Activated CD8-positive, alpha-beta memory T cell treated with anti-CD3 and anti-CD28 coated beads, Interleukin-2, amount 50 U/mL, for 1 hour (primary cell): ENCODE measurements at regions not wholly inside any gene's neighbourhood (a gene's known extent, or its start where the extent isn't known, plus 50 kb on each side); places are given as distances from the start of the nearest gene placed in this dataset.

Experiments
- DNase-seq: peaks from one replicate; pipeline ENCODE4 v3.0.0-alpha.2; 2020; ENCODE audit errors: extremely low read depth

DNA sequence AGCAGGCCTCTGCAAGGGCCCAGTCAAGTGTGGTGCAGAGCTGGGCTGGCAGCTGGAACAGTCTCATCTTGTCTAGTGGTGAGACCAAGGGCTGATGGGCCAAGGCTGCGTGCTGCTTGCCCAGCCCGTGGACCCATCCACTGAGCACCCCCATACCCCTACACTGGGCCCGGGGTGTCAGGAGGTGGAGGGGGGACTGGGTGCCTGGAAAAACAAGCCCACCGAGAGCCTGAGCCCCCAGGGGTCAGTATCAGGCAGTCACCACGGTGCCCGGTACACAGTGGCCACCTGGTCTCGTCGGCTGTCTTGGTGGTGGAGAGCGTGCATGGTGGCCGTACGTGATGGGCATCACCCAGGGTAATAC lies 238.3 kb downstream of the SEC14L1 start:
- no peak for DNase-seq

GRCh38 chr17:77379832-77380231 lies 239.1 kb downstream of the SEC14L1 start:
- no peak for DNase-seq

DNA sequence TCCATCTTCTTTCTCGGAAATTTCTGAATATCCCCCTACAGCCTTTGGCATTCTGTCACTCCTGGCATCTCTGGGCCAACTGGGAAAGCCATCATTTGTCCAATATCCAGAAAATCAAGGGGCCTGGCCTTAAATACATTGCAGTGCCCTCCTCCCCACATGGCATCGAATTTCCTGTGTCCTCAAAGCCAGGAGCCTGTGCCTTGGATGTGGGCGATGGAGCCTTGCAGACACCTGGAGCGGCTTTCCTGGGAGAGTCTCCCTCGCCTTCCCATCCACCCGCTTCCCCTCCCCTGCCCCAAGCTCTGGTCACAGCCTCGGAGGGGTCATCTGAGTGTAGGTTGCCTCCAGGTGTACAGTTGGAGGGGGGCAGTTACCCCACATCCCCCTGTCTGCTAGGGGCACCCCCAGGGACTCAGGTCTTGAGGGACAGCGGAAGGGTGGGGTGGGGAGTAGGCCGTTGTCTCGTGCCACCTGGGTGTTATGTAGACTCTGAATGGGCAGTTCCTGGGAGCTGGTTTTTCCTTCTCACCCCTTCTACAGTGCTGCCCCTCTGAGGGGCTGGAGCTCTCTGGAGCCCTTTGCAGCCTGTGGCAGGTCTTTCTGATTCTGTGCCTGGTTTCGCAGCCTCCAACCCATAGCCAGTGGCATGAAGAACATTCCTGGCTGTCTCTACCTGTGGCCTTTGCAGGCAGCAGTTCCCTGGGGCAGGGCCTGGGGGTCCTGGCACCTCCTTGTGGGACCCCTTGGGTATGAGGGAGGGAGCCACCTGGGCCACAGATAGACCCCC lies 239.8 kb downstream of the SEC14L1 start:
- no peak for DNase-seq

- no peak for DNase-seq
Measured at GRCh38 chr17:77381185-77381700, 240.5 kb downstream of the SEC14L1 start.

DNA sequence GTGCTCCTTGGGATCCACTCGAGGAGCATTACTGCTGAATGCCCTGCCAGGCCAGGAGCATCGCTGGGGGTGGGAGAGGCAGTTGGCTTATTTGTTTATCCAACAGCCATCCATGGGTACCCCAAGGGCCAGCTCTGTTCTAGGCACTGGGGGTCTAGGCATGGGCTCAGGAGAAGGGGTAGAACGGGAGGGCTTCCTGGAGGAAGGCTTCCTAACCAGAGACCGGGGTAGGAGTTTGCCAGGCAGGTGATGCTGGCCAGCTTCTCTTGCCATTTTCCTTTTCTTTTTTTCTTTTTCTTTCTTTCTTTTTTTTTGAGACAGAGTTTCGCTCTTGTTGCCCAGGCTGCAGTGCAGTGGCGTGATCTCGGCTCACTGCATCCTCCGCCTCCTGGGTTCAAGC lies 241.0 kb downstream of the SEC14L1 start:
- no peak for DNase-seq

DNA sequence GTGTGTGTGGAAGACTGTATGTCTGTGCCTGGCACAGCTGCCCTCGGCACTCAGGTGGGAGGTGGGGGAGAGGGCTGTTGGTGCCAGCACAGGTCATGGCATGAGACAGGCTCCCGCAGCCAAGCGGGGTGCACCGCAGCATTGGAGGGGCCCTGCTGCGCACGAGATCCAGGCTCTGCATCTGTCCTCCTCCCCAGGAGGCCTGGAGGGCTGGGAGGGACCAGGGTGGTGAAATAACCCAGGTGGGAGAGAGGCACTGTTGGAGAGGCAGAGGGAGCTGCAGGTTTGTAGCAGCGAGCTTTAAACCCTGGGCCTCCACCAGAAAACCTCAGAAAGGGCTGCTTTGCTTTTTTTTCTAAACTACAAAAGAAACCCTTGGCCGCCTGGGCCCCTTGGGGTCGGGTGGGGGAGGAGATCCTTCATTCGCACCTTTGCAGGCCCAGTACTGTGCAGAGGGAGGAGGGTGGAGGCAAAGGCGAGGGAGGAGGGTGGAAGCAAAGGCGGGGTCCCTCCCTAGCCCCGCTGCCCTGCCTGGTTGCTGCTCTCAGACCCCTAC lies 241.7 kb downstream of the SEC14L1 start:
- DNase-seq = no peak

GRCh38 chr17:77382966-77383612 lies 242.3 kb downstream of the SEC14L1 start:
- no peak for DNase-seq

DNA sequence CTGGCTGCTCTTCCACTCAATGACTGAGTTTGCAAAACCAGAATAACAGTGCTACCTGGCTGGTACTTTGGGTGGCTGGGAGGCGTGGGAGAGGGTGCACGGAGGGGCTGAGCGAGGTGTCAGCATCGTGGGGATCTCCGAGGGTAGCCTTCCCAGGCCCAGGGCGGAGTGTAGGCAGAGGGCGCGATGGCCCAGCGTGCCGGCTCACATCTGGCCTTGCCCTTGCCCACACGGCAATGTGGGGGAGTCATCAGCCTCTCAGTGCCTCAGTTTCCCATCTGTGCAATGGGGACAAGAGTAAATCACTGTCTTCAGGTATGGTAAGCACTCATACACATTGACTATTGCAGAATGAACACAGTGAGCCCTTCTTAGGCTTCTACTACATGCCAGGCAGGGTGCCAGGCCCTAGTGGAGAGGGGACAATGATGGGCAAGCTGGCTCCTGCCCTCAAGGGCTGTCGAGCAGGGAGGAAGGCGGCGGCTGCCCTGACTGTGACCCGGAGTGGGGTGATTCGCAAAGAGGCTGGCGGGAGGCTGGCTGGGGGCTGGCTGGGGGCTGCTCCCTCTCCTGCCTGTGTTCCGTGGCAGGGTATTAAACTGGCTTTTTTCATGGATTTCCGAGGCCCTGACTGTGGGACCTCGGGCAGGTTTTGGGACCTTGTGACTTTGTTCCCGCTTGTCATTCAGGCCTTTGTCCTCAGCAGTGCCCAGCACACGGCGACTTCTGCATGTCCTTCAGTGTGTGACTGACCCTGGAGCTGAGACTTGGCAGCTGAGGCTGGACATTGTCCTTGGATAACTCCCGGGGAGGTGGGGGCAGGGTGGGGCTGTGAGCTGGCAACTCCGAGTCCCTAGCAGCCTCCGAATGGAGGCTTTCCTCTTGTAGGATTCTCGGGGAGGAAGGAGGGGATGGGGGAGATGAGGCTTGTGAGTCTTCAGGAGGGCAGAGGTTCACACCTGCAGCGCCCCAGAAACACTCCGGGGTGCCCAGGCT lies 243.1 kb downstream of the SEC14L1 start:
- DNase-seq = no peak

GRCh38 chr17:77385750-77386501 lies 245.2 kb downstream of the SEC14L1 start:
- no peak for DNase-seq

DNA sequence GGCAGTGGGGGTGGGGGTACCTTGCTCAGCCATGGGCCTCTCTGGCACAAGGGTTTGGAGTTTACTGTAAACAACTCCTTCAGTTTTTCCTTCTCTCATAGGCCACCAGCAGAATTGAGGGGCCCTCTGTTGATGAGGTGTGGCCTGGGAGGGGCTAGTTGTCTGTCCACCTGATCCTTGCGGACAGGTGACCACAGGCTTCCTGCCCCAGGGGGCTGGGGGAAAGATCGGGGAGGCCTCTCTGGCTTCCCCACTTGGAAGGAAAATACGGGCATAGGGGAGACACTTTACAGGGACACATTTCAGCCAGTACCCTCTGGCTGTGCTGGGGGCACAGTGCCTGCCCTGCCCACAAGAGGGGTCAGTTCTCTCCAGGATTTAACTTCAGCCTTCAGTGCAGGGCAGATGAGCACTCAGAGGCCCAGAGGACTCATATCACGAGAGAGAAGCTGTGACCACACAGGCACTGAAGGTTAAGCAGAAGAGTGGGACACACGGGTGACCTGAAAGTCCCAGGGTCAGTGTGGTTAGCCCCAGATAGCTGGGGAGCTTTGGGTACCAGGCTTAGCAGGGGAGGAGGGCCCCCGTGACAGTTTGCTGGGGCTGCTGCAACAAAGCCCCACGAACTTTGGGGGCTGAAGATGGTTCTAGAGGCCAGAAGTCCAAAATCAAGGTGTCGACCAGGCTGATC lies 245.9 kb downstream of the SEC14L1 start:
- DNase-seq = no peak

DNA sequence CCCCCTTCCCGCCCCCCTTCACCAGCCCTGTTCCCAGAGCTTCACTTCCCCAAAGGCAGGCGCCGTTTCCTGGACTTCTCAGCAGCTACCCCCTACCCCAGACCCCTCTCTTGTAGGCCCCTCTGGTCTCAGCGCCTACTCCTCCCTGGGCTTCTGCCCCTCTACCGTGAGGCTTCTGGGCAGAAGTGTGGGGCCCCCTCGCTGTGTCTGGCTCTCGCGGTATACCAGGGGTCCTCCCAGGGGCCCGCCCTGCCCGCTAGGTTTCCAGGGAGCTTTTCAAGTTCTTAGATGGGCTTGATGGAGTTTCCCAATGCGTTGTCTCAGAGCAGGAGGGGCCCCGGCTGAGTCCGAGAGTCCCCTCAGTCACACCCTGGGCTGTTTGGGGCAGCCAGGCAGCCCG lies 247.1 kb downstream of the SEC14L1 start:
- DNase-seq = no peak

DNA sequence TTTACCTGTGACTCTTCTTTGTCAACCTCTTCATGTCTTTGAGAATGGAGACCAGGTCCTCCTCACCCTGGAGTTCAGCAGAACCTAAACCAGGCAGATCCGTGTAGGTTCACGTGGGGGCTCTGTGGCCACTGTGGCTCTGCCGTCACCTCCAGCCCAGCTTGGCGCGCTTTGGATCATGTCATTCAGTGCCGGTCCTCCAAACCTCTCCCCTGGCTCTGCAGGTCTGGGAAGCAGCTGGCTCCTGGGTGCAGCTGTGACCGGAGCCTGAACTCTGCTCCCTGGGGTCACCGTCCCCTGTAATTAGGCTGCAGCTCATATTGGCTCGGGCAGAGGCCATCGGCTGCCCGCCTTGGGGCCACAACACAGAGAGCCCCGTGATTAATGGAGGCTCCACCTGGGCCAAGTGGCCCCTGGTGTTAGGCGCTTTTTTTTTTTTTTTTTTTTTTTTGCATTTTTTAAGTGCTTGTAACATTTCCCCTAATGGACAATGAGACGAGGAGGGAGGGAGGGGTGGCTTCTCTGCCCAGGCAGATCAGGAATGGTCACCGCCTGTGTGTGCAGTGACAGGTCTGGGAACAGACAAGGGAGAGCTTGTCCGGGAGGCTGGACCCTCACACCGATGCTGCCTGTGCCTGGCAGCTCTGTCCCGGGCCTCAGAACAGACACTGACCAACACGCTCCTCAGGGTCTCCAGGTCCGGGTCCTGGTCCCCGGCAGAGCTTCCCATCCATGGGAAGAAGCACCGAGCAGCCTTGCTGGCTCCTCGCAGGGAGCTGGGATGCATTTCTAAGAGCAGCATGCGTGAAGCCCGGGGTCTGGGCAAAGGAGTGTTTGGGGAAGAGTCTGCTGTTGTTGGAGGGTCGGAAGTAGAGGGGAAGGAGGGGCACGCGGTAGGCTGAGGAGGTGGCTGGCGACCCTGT lies 247.9 kb downstream of the SEC14L1 start:
- DNase-seq = no peak

DNA sequence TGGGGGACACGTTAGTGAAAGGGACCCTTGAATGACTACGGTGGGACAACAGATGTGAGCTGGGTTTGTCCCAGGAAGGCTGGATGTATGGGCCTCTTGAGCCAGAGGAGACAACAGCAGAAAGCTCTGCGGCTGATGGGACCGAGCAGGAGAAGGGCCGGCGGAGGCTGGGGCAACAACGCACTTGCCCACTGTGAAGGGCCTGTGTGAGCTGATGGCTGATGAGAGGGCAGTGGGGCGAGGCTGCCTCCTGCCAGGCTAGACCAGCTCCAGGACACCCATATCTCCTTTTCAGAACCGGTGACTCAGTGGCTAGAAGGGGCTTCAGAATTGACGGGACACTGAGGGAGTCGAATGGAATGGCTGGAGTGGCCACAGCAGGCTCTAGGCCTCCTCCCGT lies 250.1 kb downstream of the SEC14L1 start:
- no peak for DNase-seq

GRCh38 chr17:77391668-77392375 lies 251.1 kb downstream of the SEC14L1 start:
- DNase-seq = no peak

- DNase-seq = no peak
Measured at GRCh38 chr17:77392376-77393273, 251.9 kb downstream of the SEC14L1 start.

DNA sequence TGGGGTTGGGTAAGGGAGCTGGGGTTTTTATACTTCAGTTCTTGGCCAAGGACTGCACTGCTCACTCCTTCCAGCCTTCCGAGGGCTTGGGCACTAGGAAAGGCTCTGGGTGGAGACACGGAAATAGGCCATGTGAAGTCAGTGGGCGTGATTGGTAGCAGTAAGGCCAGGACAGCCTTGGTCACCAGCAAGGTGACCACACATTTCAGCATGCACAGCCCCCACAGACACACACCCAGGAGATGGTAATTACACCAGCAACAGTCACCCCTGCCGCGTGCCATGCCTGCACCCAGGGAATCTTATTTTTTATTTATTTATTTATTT lies 252.5 kb downstream of the SEC14L1 start:
- no peak for DNase-seq

DNA sequence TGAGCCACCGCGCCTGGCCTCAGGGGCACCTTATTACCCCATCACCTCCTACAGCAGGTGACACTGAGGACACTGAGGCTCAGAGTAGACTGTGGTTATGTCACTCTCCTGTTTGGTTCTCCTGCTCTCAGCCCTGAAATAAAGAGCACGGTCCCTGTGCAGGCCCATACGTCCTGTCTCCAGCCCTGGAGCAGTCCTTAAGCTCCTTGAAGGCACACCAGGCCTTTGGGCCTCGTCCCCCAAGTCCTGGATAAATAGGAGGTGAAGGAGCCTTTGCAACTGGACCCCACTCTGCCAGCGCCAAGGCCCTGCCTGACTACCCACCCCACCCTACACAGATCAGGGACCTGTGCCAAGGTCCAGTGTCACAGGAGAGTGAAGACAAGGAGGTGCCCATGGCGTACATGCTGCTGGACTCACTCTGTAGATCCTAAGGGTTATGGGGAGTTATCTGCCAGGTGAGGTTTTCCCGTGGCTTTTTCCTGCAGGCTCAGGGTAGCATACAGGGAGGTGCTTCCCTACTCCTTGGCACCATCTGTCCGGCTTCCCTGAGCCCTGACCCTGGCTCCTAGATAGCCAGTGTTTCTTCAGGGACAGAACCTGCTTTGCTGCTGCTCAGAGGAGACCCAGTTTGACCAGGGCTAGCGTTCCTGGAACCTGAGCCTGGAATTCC lies 253.2 kb downstream of the SEC14L1 start:
- DNase-seq = no peak
